AG04449 (cell line): ENCODE measurements at regions not wholly inside any gene's neighbourhood (a gene's known extent, or its start where the extent isn't known, plus 50 kb on each side); places are given as distances from the start of the nearest gene placed in this dataset.

Experiments used
- CTCF ChIA-PET: fragments of 350-600 bp; formaldehyde crosslinking; extraction: SDS; loops from one replicate; lab custom pipeline; 2021; ENCODE audit warnings: antibody characterized with exemption; lab: Yijun Ruan, JAX
- POLR2A ChIA-PET: fragments of 400-600, 350-600 bp; formaldehyde crosslinking; extraction: SDS; loops from one replicate; lab custom pipeline; 2020; ENCODE audit warnings: antibody characterized with exemption, inconsistent platforms; lab: Yijun Ruan, JAX
- DNase-seq: peaks from one replicate; pipeline ENCODE4 v3.0.0-alpha.2; 2010; ENCODE audit warnings: low read depth, low spot score
- H3K4me3 ChIP-seq: 2 replicates; pipeline ENCODE4 v1.5.1; 2011; ENCODE audit warnings: low read depth, mild to moderate bottlenecking, control low read depth, low read length
- CTCF ChIP-seq: IDR thresholded peaks from one replicate; pipeline ENCODE4 v1.5.1; 2011; ENCODE audit warnings: mild to moderate bottlenecking, moderate library complexity, low read length, control low read depth, inconsistent platforms; ENCODE audit not compliant: insufficient read depth; ENCODE audit errors: missing control alignments

- no peak for TF ChIP-seq CTCF
- no peak for DNase-seq
- ChIA-PET POLR2A (no interaction called here), CTCF (interaction anchor here (1.4 kb wide), 1 partner anchor 14 kb away, joined by 4 read pairs; no protein-coding TSS in a partner anchor)
- no peak overlapping the region for H3K4me3 ChIP-seq
Measured at GRCh38 chr6:80673367-80673766, 566.9 kb downstream of the BCKDHB start.

GRCh38 chr6:80667006-80667405 is 560.5 kb downstream of the BCKDHB start:
- TF ChIP-seq CTCF, result no peak
- ChIA-PET CTCF (interaction anchor here (0.9 kb wide), 1 partner anchor 29 kb away, joined by 3 read pairs; no protein-coding TSS in a partner anchor), POLR2A (no interaction called here)
- no peak for DNase-seq
- no peak overlapping the region for H3K4me3 ChIP-seq

GRCh38 chr6:80658926-80659325 is 552.5 kb downstream of the BCKDHB start:
- H3K4me3 ChIP-seq, result no peak overlapping the region
- no peak for DNase-seq
- TF ChIP-seq CTCF, result no peak
- CTCF ChIA-PET, result interaction anchor here (1.1 kb wide), 1 partner anchor 14 kb away, joined by 4 read pairs; no protein-coding TSS in a partner anchor
- POLR2A ChIA-PET, result no interaction called here

GRCh38 chr6:80647156-80647555 is 540.7 kb downstream of the BCKDHB start:
- POLR2A ChIA-PET, result no interaction called here
- no peak for TF ChIP-seq CTCF
- H3K4me3 ChIP-seq, result no peak overlapping the region
- CTCF ChIA-PET, result no interaction called here
- DNase-seq, result no peak

GRCh38 chr6:80643881-80644280 is 537.4 kb downstream of the BCKDHB start:
- TF ChIP-seq CTCF, result no peak
- no peak overlapping the region for H3K4me3 ChIP-seq
- no peak for DNase-seq
- ChIA-PET POLR2A (no interaction called here), CTCF (interaction anchor here (0.6 to 1.5 kb wide), 3 partner anchors 9 to 1758 kb away, joined by 3 to 4 read pairs (median 3); no protein-coding TSS in a partner anchor)

- ChIA-PET CTCF (no interaction called here), POLR2A (no interaction called here)
- peak; percentile 38 for DNase-seq
- TF ChIP-seq CTCF, result no peak
- H3K4me3 ChIP-seq, result no peak overlapping the region
Measured at GRCh38 chr6:80642452-80642851, 536.0 kb downstream of the BCKDHB start.
